ENCODE measurements at regions not wholly inside any gene's neighbourhood (a gene's known extent, or its start where the extent isn't known, plus 50 kb on each side); places are given as distances from the start of the nearest gene placed in this dataset.

DNA sequence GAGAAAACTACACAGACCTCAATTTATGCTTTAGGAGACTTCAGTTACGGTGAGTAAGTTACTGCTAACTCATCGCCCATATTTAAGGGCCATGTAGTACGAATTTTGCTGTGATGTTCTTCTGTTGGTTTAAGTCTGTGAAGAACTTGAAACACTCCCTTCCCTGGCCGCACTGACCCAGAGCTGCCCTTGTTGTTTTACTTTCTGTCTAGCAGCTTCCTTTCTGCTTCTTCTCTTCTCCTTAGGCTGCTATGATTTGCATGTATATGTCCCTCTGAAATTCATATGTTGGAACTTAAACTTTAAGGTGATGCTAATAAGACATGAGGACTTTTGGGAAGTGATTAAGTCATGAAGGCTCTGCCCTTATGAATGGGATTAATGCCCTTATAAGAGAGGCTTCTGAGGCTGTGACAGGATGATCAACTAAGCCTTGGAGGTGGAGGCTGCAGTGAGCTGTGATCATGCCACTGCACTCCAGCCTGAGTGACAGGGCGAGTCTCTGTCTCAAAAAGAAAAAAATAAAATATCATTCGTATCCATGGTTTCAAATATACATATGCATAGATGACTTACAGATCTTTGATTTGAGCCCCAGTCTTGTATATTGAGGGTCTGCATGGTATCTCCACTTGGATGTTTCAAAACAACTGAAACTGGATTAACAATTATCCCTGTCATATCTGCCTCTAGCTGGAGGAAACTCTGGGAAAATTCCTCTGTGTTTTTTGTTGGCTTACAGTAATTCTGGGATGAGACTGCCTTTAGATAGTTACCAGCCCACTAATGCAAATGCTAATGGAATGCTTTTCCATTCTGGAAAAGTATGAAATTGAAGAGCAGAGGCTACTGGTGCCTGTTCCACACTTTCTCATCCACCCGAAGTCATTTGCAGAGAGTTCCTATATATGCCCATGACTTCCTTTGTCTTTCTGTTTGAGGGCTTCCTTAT lies 263.4 kb upstream of the ACTBL2 start:
- no peaks in the 10 kb centered on the region for H3K27me3 Mint-ChIP-seq (ENCODE audit: low read depth)
- H3K27ac Mint-ChIP-seq (ENCODE audit: unreplicated experiment): no peak overlapping the region
- no peaks in the 10 kb centered on the region for H3K36me3 Mint-ChIP-seq (ENCODE audit: low read depth)
- TF ChIP-seq, protein P1, sequence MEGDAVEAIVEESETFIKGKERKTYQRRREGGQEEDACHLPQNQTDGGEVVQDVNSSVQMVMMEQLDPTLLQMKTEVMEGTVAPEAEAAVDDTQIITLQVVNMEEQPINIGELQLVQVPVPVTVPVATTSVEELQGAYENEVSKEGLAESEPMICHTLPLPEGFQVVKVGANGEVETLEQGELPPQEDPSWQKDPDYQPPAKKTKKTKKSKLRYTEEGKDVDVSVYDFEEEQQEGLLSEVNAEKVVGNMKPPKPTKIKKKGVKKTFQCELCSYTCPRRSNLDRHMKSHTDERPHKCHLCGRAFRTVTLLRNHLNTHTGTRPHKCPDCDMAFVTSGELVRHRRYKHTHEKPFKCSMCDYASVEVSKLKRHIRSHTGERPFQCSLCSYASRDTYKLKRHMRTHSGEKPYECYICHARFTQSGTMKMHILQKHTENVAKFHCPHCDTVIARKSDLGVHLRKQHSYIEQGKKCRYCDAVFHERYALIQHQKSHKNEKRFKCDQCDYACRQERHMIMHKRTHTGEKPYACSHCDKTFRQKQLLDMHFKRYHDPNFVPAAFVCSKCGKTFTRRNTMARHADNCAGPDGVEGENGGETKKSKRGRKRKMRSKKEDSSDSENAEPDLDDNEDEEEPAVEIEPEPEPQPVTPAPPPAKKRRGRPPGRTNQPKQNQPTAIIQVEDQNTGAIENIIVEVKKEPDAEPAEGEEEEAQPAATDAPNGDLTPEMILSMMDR (conservative IDR thresholded peaks at IDR 0.05): no peak
- H3K4me1 Mint-ChIP-seq: no peaks in the 10 kb centered on the region
- no peak for DNase-seq (ENCODE audit: low read depth, low spot score)
- no peak overlapping the region for H3K4me3 Mint-ChIP-seq
- H3K9me3 Mint-ChIP-seq: no peaks in the 10 kb centered on the region

DNA sequence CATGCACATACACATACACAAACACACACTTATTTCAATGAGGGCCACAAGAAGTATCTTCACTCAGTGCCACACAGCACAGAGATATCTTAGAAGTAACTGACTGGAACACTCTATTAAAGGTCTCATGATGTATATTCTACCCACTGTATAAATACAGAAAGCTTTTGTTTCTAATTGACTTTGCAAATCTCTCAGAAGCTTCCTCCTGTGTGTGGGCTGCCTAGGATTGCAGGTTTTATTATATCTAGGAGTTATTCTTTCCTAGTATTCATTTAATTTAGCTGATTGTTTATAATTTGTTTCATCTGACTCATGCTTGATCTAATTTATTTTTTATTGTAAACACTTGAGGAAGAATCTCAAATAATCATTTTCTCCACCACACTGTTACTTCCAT lies 262.4 kb upstream of the ACTBL2 start:
- no peaks in the 10 kb centered on the region for H3K9me3 Mint-ChIP-seq
- H3K4me1 Mint-ChIP-seq: no peaks in the 10 kb centered on the region
- TF ChIP-seq, protein P1 (conservative IDR thresholded peaks at IDR 0.05): no peak
- H3K27ac Mint-ChIP-seq (ENCODE audit: unreplicated experiment): no peak overlapping the region
- DNase-seq (ENCODE audit: low read depth, low spot score): no peak
- no peaks in the 10 kb centered on the region for H3K36me3 Mint-ChIP-seq (ENCODE audit: low read depth)
- H3K27me3 Mint-ChIP-seq (ENCODE audit: low read depth): no peaks in the 10 kb centered on the region
- no peak overlapping the region for H3K4me3 Mint-ChIP-seq

DNA sequence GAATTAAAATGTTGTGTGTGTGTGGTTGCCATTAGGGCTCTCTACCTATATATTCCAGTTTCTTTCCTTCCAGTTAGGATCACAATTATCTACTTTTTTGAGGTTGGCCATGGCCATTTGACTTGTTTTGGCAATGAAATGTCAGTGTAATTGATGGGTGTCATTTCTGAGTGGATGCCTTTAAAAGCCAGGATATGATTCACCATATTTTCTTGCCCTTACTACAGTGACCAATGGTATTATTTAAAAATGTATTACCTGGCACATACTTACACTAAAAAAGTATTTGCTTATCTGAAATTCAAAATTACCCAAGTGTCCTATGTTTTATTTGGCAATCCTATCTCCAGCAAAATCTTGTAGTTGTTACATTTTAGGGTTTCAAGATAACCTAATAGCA lies 258.7 kb upstream of the ACTBL2 start:
- no peak for DNase-seq (ENCODE audit: low read depth, low spot score)
- TF ChIP-seq, protein P1 (conservative IDR thresholded peaks at IDR 0.05): no peak
- no peaks in the 10 kb centered on the region for H3K36me3 Mint-ChIP-seq (ENCODE audit: low read depth)
- H3K4me1 Mint-ChIP-seq: peaks cover 10% of the 10 kb centered on the region
- no peaks in the 10 kb centered on the region for H3K9me3 Mint-ChIP-seq
- no peak overlapping the region for H3K27ac Mint-ChIP-seq (ENCODE audit: unreplicated experiment)
- H3K27me3 Mint-ChIP-seq (ENCODE audit: low read depth): no peaks in the 10 kb centered on the region
- H3K4me3 Mint-ChIP-seq: no peak overlapping the region

DNA sequence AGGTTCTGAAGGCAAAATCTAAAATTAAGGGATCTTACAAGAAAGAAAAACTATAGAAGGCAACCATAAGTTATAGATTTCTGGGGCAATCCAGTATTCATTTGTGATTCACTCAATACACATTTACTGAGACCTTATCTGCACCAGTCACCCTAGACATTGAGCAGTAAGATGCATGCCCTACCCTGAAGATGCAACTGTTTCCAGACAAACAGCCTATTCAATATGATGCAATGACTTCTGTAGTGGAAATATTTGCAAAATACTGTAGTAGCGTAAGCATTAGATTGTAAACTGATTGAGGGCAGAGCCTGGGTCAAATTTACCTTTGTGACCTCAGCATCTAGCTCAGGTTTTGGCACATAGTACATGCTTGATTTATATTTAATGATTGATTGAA lies 256.2 kb upstream of the ACTBL2 start:
- no peaks in the 10 kb centered on the region for H3K9me3 Mint-ChIP-seq
- H3K4me3 Mint-ChIP-seq: no peak overlapping the region
- DNase-seq (ENCODE audit: low read depth, low spot score): no peak
- TF ChIP-seq, protein P1 (conservative IDR thresholded peaks at IDR 0.05): no peak
- no peaks in the 10 kb centered on the region for H3K36me3 Mint-ChIP-seq (ENCODE audit: low read depth)
- no peak overlapping the region for H3K27ac Mint-ChIP-seq (ENCODE audit: unreplicated experiment)
- peaks cover 18% of the 10 kb centered on the region for H3K4me1 Mint-ChIP-seq
- H3K27me3 Mint-ChIP-seq (ENCODE audit: low read depth): no peaks in the 10 kb centered on the region

DNA sequence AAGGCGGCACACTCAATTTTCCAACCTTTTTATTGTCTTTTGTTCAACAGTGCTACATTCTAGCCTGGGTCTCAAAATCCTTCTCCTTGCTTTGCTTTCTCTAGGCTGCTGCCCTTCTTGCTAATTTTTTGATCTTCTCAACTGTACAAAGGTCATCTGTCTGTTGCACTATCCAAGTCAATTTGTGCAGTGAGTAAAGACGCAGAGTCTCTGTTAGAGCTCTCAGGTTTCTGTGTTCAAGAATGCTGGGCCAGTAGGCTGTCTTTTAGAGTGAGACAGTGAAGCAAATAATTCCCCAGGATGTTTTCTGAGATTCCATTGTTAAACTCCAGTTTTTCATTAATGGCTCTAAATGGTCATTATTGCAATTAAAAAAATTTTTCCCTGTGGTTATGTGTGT lies 255.7 kb upstream of the ACTBL2 start:
- DNase-seq (ENCODE audit: low read depth, low spot score): no peak
- no peaks in the 10 kb centered on the region for H3K27me3 Mint-ChIP-seq (ENCODE audit: low read depth)
- TF ChIP-seq, protein P1 (conservative IDR thresholded peaks at IDR 0.05): no peak
- H3K36me3 Mint-ChIP-seq (ENCODE audit: low read depth): no peaks in the 10 kb centered on the region
- H3K27ac Mint-ChIP-seq (ENCODE audit: unreplicated experiment): no peak overlapping the region
- no peak overlapping the region for H3K4me3 Mint-ChIP-seq
- no peaks in the 10 kb centered on the region for H3K9me3 Mint-ChIP-seq
- peaks cover 18% of the 10 kb centered on the region for H3K4me1 Mint-ChIP-seq
